SK-N-SH (cell line): ENCODE measurements at regions not wholly inside any gene's neighbourhood (a gene's known extent, or its start where the extent isn't known, plus 50 kb on each side); places are given as distances from the start of the nearest gene placed in this dataset.

Experiments
- CTCF ChIA-PET: fragments of 300-600, 350-600 bp; formaldehyde crosslinking; extraction: SDS; loops from one replicate; lab custom pipeline; 2021; lab: Yijun Ruan, JAX
- POLR2A ChIA-PET: fragments of 350-600 bp; sonication (Branson Sonifier 250); formaldehyde crosslinking; extraction: SDS; loops from one replicate; lab custom pipeline; 2020; ENCODE audit warnings: antibody characterized with exemption, inconsistent platforms; lab: Yijun Ruan, JAX
- DNase-seq: peaks from one replicate; pipeline ENCODE4 v3.0.0; 2012
- H2AFZ ChIP-seq: fragments of 200-600 bp; sonication (generic); 2 replicates; pipeline ENCODE4 v1.8.1; 2016; ENCODE audit warnings: antibody characterized with exemption, mild to moderate bottlenecking, low read depth
- H3F3A ChIP-seq: fragments of 200-600 bp; sonication (generic); replicated peaks from 2 replicates; pipeline ENCODE3; 2016; ENCODE audit warnings: antibody characterized with exemption, mild to moderate bottlenecking; ENCODE audit not compliant: insufficient read depth
- H3K27ac ChIP-seq, 2 experiments: fragments of 200-500 bp in 1 of 2; fragments of 200-600 bp in 1 of 2; sonication (Bioruptor generic) in 1 of 2; sonication (generic), shearing (Covaris generic) in 1 of 2; 2 replicates each; pipeline versions ENCODE4 v1.5.1 to v1.6.1; 2014 to 2016; ENCODE audit warnings: low read depth in 2 of 2, inconsistent platforms in 1 of 2, low read length in 1 of 2, mild to moderate bottlenecking in 1 of 2, mixed read lengths in 1 of 2
- H3K27me3 ChIP-seq: fragments of 200-600 bp; sonication (generic), shearing (Covaris generic); 2 replicates; pipeline ENCODE4 v1.6.1; 2016; ENCODE audit warnings: mixed run types; ENCODE audit not compliant: insufficient read depth
- H3K36me3 ChIP-seq, 2 experiments: fragments of 200-500 bp in 1 of 2; fragments of 200-600 bp in 1 of 2; sonication (Bioruptor generic) in 1 of 2; sonication (generic) in 1 of 2; replicated peaks in 1 of 2; 2 replicates each; pipeline versions ENCODE3 to v1.5.1; 2014 to 2016; ENCODE audit warnings: low read length in 1 of 2, mild to moderate bottlenecking in 1 of 2; ENCODE audit not compliant: insufficient read depth in 2 of 2, control insufficient read depth in 1 of 2
- H3K4me1 ChIP-seq, 2 experiments: fragments of 200-500 bp in 1 of 2; fragments of 200-600 bp in 1 of 2; sonication (Bioruptor generic) in 1 of 2; sonication (generic), shearing (Covaris generic) in 1 of 2; 2 replicates each; pipeline versions ENCODE4 v1.5.1 to v1.6.1; 2014 to 2016; ENCODE audit warnings: low read depth in 1 of 2, low read length in 1 of 2, mixed run types in 1 of 2; ENCODE audit not compliant: insufficient read depth in 2 of 2, control insufficient read depth in 1 of 2
- H3K4me2 ChIP-seq: fragments of 200-600 bp; sonication (generic), shearing (Covaris generic); 2 replicates; pipeline ENCODE4 v1.6.1; 2017; ENCODE audit warnings: mixed run types
- H3K4me3 ChIP-seq, 2 experiments: fragments of 200-500 bp in 1 of 2; fragments of 200-600 bp in 1 of 2; sonication (Bioruptor generic) in 1 of 2; sonication (generic), shearing (Covaris generic) in 1 of 2; 2 replicates each; pipeline versions ENCODE4 v1.5.1 to v1.8.1; 2014 to 2016; ENCODE audit warnings: low read depth in 2 of 2, inconsistent platforms in 1 of 2, low read length in 1 of 2, mild to moderate bottlenecking in 1 of 2, mixed read lengths in 1 of 2, moderate library complexity in 1 of 2
- H3K79me2 ChIP-seq: fragments of 200-600 bp; sonication (generic); 2 replicates; pipeline ENCODE4 v1.8.1; 2017; ENCODE audit warnings: mild to moderate bottlenecking; ENCODE audit not compliant: insufficient read depth
- H3K9ac ChIP-seq: fragments of 200-600 bp; sonication (generic); 2 replicates; pipeline ENCODE4 v1.6.1; 2017; ENCODE audit warnings: mixed run types
- H3K9me2 ChIP-seq: fragments of 200-600 bp; sonication (generic); 2 replicates; pipeline ENCODE4 v1.6.1; 2017; ENCODE audit warnings: mixed run types
- H3K9me3 ChIP-seq: fragments of 200-600 bp; sonication (generic); 2 replicates; pipeline ENCODE4 v1.6.1; 2017; ENCODE audit warnings: mixed run types, mild to moderate bottlenecking, moderate library complexity
- H4K20me1 ChIP-seq: fragments of 200-600 bp; sonication (generic); 2 replicates; pipeline ENCODE4 v1.6.1; 2017; ENCODE audit warnings: mild to moderate bottlenecking, mixed run types; ENCODE audit not compliant: insufficient read depth
- CHD2 ChIP-seq: fragments of 150-350 bp; IDR thresholded peaks from 2 replicates; pipeline ENCODE4 v1.6.1; 2018; ENCODE audit warnings: low read length; ENCODE audit not compliant: partially characterized antibody
- ELF1 ChIP-seq: IDR thresholded peaks from 2 replicates; pipeline ENCODE4 v1.4.0; 2012
- EZH2phosphoT487 ChIP-seq: fragments of 200-600 bp; sonication (generic); IDR thresholded peaks from 2 replicates; pipeline ENCODE4 v1.6.1; 2017; ENCODE audit warnings: low read depth, mixed run types, mild to moderate bottlenecking, antibody characterized with exemption, moderate library complexity, borderline replicate concordance
- FOSL2 ChIP-seq: IDR thresholded peaks from 2 replicates; pipeline ENCODE4 v1.4.0; 2012; ENCODE audit warnings: low read depth, mild to moderate bottlenecking, moderate library complexity, borderline replicate concordance
- FOXJ3 ChIP-seq: sonication (generic); formaldehyde crosslinking; IDR thresholded peaks from 2 replicates; pipeline ENCODE4 v1.5.1; 2020; ENCODE audit warnings: mild to moderate bottlenecking, missing genetic modification reagents
- FOXM1 ChIP-seq: IDR thresholded peaks from 2 replicates; pipeline ENCODE4 v1.4.0; 2012; ENCODE audit warnings: low read depth, mild to moderate bottlenecking
- GATA2 ChIP-seq: sonication (generic); formaldehyde crosslinking; IDR thresholded peaks from 2 replicates; pipeline ENCODE4 v1.5.0; 2020; ENCODE audit warnings: mild to moderate bottlenecking, missing genetic modification reagents
- JUND ChIP-seq: IDR thresholded peaks from 2 replicates; pipeline ENCODE4 v1.4.0; 2012
- MEF2A ChIP-seq: IDR thresholded peaks from 2 replicates; pipeline ENCODE4 v1.4.0; 2012; ENCODE audit warnings: low read depth, borderline replicate concordance
- MXI1 ChIP-seq: IDR thresholded peaks from 2 replicates; pipeline ENCODE4 v1.6.1; 2012; ENCODE audit warnings: mild to moderate bottlenecking, low read depth, low read length, improper control_type of control experiment
- NRF1 ChIP-seq: IDR thresholded peaks from 2 replicates; pipeline ENCODE4 v1.6.1; 2012; ENCODE audit warnings: low read depth, mild to moderate bottlenecking, low read length
- POLR2AphosphoS5 ChIP-seq: IDR thresholded peaks from 2 replicates; pipeline ENCODE4 v1.6.1; 2012; ENCODE audit warnings: low read depth, low read length
- RAD21 ChIP-seq: IDR thresholded peaks from 2 replicates; pipeline ENCODE4 v1.6.1; 2012; ENCODE audit warnings: mild to moderate bottlenecking, low read length
- RCOR1 ChIP-seq: fragments of 150-350 bp; IDR thresholded peaks from 2 replicates; pipeline ENCODE4 v1.6.1; 2017; ENCODE audit warnings: antibody characterized with exemption, low read length
- RFX5 ChIP-seq: IDR thresholded peaks from 2 replicates; pipeline ENCODE4 v1.6.1; 2012; ENCODE audit warnings: mild to moderate bottlenecking, improper control_type of control experiment, low read length
- SIN3A ChIP-seq: IDR thresholded peaks from 2 replicates; pipeline ENCODE4 v1.6.1; 2012; ENCODE audit warnings: low read depth, mild to moderate bottlenecking, low read length, moderate library complexity, borderline replicate concordance
- TAF1 ChIP-seq: IDR thresholded peaks from 2 replicates; pipeline ENCODE4 v1.6.1; 2012; ENCODE audit warnings: low read depth, mild to moderate bottlenecking, low read length, moderate library complexity, borderline replicate concordance
- TCF12 ChIP-seq: IDR thresholded peaks from 2 replicates; pipeline ENCODE4 v1.4.0; 2012
- TEAD4 ChIP-seq: IDR thresholded peaks from 2 replicates; pipeline ENCODE4 v1.4.0; 2012; ENCODE audit warnings: mild to moderate bottlenecking, borderline replicate concordance; ENCODE audit not compliant: insufficient read depth
- YY1 ChIP-seq: IDR thresholded peaks from 2 replicates; pipeline ENCODE4 v1.4.0; 2012; ENCODE audit warnings: low read depth, mild to moderate bottlenecking
- WGBS: methylation state at CpG from one replicate; pipeline ENCODE4 v1.1.6; 2017; ENCODE audit warnings: low lambda C conversion rate; 5-methylcytosine and 5-hydroxymethylcytosine counted together
- TF ChIP-seq, protein P1 (sequence below): IDR thresholded peaks from 2 replicates; pipeline ENCODE4; 2012
- TF ChIP-seq, protein P2 (sequence below): fragments of 150-350 bp; IDR thresholded peaks from 2 replicates; pipeline ENCODE4 v1.6.1; 2017; ENCODE audit warnings: antibody characterized with exemption, low read length, low read depth, borderline replicate concordance
- TF ChIP-seq, protein P3 (sequence below): IDR thresholded peaks from 2 replicates; pipeline ENCODE4 v1.4.0; 2012; ENCODE audit warnings: low read depth, borderline replicate concordance

DNA sequence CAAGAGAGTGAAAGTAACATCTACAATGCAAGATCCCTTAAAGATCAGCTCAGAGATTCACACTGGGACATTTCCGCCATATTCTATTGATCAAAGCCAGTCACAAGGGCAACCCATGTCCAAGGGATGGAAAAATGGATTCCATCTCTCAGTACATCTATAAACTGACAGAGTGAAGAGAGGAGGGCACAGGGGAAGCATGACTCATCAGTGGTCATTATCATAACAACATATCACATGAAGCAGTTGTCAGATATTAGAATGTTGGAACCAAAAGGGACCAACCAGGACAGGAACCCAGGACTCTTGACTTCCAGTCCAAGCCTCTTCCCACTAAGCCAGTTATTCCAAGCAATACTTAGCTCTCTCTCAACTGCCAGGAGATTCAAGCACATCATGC, 54.9 kb upstream of the IGFBP2 start:
- Histone ChIP-seq H3K4me1 (peaks cover 5 to 23% of the 10 kb centered on the region in 2 experiments; a peak in 3 of 4 replicates), H3F3A (peaks cover 11% of the 10 kb centered on the region), H3K4me2 (peak overlapping the region; percentile 34; the same call in 1 of the 2 replicates), H3K9me3 (no peaks in the 10 kb centered on the region), H3K9ac (peak overlapping the region; percentile 24; the same call in 1 of the 2 replicates), H4K20me1 (no peaks in the 10 kb centered on the region), H3K9me2 (no peaks in the 10 kb centered on the region), H3K79me2 (no peaks in the 10 kb centered on the region), H3K27me3 (no peaks in the 10 kb centered on the region), H3K4me3 (no peak overlapping the region), H3K27ac (peak overlapping the region in 1 of 2 experiments; percentile 75; a peak in 2 of 4 replicates), H3K36me3 (no peaks in the 10 kb centered on the region), H2AFZ (peak overlapping the region; percentile 32; the same call in 1 of the 2 replicates)
- no peak for DNase-seq
- 89% methylated on average over 1 of the region's 1 CpG for WGBS
- POLR2A ChIA-PET = no interaction called here
- TF ChIP-seq EZH2phosphoT487 (no peak), TCF12 (peak; percentile 34; the same call in 1 of the 2 replicates), FOSL2 (0 out of 2 replicates have a peak, but pooled peaks have one; percentile 13), JUND (peak; percentile 33; the same call in 1 of the 2 replicates), CHD2 (no peak)
- TF ChIP-seq, protein P1, sequence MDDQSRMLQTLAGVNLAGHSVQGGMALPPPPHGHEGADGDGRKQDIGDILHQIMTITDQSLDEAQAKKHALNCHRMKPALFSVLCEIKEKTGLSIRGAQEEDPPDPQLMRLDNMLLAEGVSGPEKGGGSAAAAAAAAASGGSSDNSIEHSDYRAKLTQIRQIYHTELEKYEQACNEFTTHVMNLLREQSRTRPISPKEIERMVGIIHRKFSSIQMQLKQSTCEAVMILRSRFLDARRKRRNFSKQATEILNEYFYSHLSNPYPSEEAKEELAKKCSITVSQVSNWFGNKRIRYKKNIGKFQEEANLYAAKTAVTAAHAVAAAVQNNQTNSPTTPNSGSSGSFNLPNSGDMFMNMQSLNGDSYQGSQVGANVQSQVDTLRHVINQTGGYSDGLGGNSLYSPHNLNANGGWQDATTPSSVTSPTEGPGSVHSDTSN = peak; percentile 47; the same call in 1 of the 2 replicates
- CTCF ChIA-PET = interaction anchor here (2.0 kb wide), 1 partner anchor 10 kb away, joined by 6 read pairs; no protein-coding TSS in a partner anchor

- 50% methylated on average over 8 of the region's 8 CpGs for WGBS
- Histone ChIP-seq H3K36me3 (no peaks in the 10 kb centered on the region), H3F3A (peaks cover 8% of the 10 kb centered on the region), H3K4me2 (peak overlapping the region; percentile 3; the same call in 1 of the 2 replicates), H3K4me1 (peaks cover 0 to 14% of the 10 kb centered on the region in 2 experiments; a peak in 2 of 4 replicates), H3K79me2 (no peaks in the 10 kb centered on the region), H3K27me3 (no peaks in the 10 kb centered on the region), H4K20me1 (no peaks in the 10 kb centered on the region), H2AFZ (no peak overlapping the region), H3K9me2 (no peaks in the 10 kb centered on the region), H3K4me3 (no peak overlapping the region), H3K9ac (no peak overlapping the region), H3K9me3 (no peaks in the 10 kb centered on the region), H3K27ac (peak overlapping the region in 1 of 2 experiments; percentile 38; a peak in 2 of 4 replicates)
- DNase-seq = no peak
- ChIA-PET CTCF (interaction anchor here (1.8 kb wide), 1 partner anchor 13 kb away, joined by 5 read pairs; no protein-coding TSS in a partner anchor), POLR2A (interaction anchor here (1.0 kb wide), 1 partner anchor 10 kb away, joined by 3 read pairs; no protein-coding TSS in a partner anchor)
- TF ChIP-seq RAD21 (no peak), ELF1 (no peak), SIN3A (no peak), FOXM1 (no peak), FOSL2 (peak; percentile 74; the same call in 1 of the 2 replicates), JUND (peak; percentile 58), RFX5 (no peak), TCF12 (peak; percentile 72), POLR2AphosphoS5 (no peak; the same call in 1 of the 2 replicates), GATA2 (CRISPR knock-in tag) (no peak), MEF2A (no peak), FOXJ3 (no peak), YY1 (no peak), NRF1 (no peak), RCOR1 (no peak), MXI1 (no peak), CHD2 (no peak), TEAD4 (peak; percentile 36; the same call in 1 of the 2 replicates), TAF1 (no peak)
- TF ChIP-seq, protein P2, sequence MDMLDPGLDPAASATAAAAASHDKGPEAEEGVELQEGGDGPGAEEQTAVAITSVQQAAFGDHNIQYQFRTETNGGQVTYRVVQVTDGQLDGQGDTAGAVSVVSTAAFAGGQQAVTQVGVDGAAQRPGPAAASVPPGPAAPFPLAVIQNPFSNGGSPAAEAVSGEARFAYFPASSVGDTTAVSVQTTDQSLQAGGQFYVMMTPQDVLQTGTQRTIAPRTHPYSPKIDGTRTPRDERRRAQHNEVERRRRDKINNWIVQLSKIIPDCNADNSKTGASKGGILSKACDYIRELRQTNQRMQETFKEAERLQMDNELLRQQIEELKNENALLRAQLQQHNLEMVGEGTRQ = no peak
- TF ChIP-seq, protein P3, sequence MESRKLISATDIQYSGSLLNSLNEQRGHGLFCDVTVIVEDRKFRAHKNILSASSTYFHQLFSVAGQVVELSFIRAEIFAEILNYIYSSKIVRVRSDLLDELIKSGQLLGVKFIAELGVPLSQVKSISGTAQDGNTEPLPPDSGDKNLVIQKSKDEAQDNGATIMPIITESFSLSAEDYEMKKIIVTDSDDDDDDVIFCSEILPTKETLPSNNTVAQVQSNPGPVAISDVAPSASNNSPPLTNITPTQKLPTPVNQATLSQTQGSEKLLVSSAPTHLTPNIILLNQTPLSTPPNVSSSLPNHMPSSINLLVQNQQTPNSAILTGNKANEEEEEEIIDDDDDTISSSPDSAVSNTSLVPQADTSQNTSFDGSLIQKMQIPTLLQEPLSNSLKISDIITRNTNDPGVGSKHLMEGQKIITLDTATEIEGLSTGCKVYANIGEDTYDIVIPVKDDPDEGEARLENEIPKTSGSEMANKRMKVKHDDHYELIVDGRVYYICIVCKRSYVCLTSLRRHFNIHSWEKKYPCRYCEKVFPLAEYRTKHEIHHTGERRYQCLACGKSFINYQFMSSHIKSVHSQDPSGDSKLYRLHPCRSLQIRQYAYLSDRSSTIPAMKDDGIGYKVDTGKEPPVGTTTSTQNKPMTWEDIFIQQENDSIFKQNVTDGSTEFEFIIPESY = no peak
- TF ChIP-seq, protein P1 = peak; percentile 86
Observed at GRCh38 chr2:216583147-216583546, 50.1 kb upstream of the IGFBP2 start.
